AG04450 (cell line): ENCODE measurements at regions not wholly inside any gene's neighbourhood (a gene's known extent, or its start where the extent isn't known, plus 50 kb on each side); places are given as distances from the start of the nearest gene placed in this dataset.

Experiments
- CTCF ChIA-PET: fragments of 300-600, 350-600 bp; formaldehyde crosslinking; extraction: SDS; loops from one replicate; lab custom pipeline; 2022; ENCODE audit warnings: antibody characterized with exemption, inconsistent platforms; lab: Charles Lee
- POLR2A ChIA-PET: fragments of 350-600 bp; formaldehyde crosslinking; extraction: SDS; loops from one replicate; lab custom pipeline; 2021; ENCODE audit warnings: antibody characterized with exemption, inconsistent platforms; lab: Yijun Ruan, JAX
- DNase-seq: peaks from one replicate; pipeline ENCODE4 v3.0.0-alpha.2; 2011; ENCODE audit warnings: low read depth, low spot score
- H3K27ac ChIP-seq: one replicate; pipeline ENCODE4 v1.5.1; 2012; ENCODE audit warnings: low read depth, low read length, control low read depth
- H3K27me3 ChIP-seq: one replicate; pipeline ENCODE4 v1.6.0; 2012; ENCODE audit warnings: low read length; ENCODE audit not compliant: control insufficient read depth, insufficient read depth
- H3K4me3 ChIP-seq: 2 replicates; pipeline ENCODE4 v1.5.1; 2011; ENCODE audit warnings: mild to moderate bottlenecking, low read depth, low read length, control low read depth
- H3K9me3 ChIP-seq: 2 replicates; pipeline ENCODE4 v1.5.1; 2012; ENCODE audit warnings: low read length; ENCODE audit not compliant: control insufficient read depth, insufficient read depth
- TF ChIP-seq, protein P1 (sequence below): IDR thresholded peaks from 2 replicates; pipeline ENCODE4 v1.5.1; 2011; ENCODE audit warnings: low read depth, low read length, control low read depth, inconsistent platforms

- CTCF ChIA-PET = no interaction called here
- TF ChIP-seq, protein P1, sequence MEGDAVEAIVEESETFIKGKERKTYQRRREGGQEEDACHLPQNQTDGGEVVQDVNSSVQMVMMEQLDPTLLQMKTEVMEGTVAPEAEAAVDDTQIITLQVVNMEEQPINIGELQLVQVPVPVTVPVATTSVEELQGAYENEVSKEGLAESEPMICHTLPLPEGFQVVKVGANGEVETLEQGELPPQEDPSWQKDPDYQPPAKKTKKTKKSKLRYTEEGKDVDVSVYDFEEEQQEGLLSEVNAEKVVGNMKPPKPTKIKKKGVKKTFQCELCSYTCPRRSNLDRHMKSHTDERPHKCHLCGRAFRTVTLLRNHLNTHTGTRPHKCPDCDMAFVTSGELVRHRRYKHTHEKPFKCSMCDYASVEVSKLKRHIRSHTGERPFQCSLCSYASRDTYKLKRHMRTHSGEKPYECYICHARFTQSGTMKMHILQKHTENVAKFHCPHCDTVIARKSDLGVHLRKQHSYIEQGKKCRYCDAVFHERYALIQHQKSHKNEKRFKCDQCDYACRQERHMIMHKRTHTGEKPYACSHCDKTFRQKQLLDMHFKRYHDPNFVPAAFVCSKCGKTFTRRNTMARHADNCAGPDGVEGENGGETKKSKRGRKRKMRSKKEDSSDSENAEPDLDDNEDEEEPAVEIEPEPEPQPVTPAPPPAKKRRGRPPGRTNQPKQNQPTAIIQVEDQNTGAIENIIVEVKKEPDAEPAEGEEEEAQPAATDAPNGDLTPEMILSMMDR = no peak
- DNase-seq = no peak
- H3K9me3 ChIP-seq = peaks cover 6% of the 10 kb centered on the region
- no peak overlapping the region for H3K27ac ChIP-seq
- H3K4me3 ChIP-seq = no peak overlapping the region
- POLR2A ChIA-PET = no interaction called here
- no peaks in the 10 kb centered on the region for H3K27me3 ChIP-seq
Measured at GRCh38 chr2:59569124-59569523, 984.3 kb downstream of the BCL11A start.

- TF ChIP-seq, protein P1 = no peak
- Histone ChIP-seq H3K9me3 (peaks cover 6% of the 10 kb centered on the region), H3K4me3 (no peak overlapping the region), H3K27me3 (no peaks in the 10 kb centered on the region), H3K27ac (no peak overlapping the region)
- no peak for DNase-seq
- ChIA-PET POLR2A (no interaction called here), CTCF (no interaction called here)
Measured at GRCh38 chr2:59568461-59568860, 985.0 kb downstream of the BCL11A start.

- Histone ChIP-seq H3K27me3 (no peaks in the 10 kb centered on the region), H3K4me3 (no peak overlapping the region), H3K27ac (no peak overlapping the region), H3K9me3 (peaks cover 6% of the 10 kb centered on the region)
- DNase-seq = no peak
- CTCF ChIA-PET = no interaction called here
- POLR2A ChIA-PET = no interaction called here
- TF ChIP-seq, protein P1 = no peak
Measured at GRCh38 chr2:59567151-59567550, 986.3 kb downstream of the BCL11A start.

DNA sequence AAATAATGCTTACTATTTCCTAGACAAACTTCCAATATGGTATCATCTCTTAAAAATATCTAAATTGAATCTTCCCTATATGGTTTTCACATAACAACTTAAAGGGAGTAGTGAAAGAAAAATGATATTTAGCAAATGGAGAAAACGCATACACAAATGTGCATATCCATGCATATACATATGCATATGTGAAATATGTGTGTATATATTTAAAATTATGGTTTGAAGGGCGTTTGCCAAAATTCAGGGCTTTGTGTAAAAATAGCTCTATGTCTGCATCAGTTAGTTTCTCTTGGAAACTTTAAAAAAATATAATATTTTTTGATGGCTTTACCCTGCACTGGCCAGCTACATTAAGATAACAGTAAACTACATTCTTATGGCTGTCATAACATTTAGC is 986.7 kb downstream of the BCL11A start:
- ChIA-PET POLR2A (no interaction called here), CTCF (no interaction called here)
- Histone ChIP-seq H3K27me3 (no peaks in the 10 kb centered on the region), H3K9me3 (peaks cover 6% of the 10 kb centered on the region), H3K4me3 (no peak overlapping the region), H3K27ac (no peak overlapping the region)
- no peak for DNase-seq
- TF ChIP-seq, protein P1 = no peak

- Histone ChIP-seq H3K9me3 (peaks cover 6% of the 10 kb centered on the region; the same call in 1 of the 2 replicates), H3K27me3 (no peaks in the 10 kb centered on the region), H3K4me3 (no peak overlapping the region), H3K27ac (no peak overlapping the region)
- CTCF ChIA-PET = interaction anchor here (1.9 kb wide), 1 partner anchor 989 kb away, joined by 5 read pairs; no protein-coding TSS in a partner anchor
- POLR2A ChIA-PET = no interaction called here
- DNase-seq = no peak
- TF ChIP-seq, protein P1 = no peak
Measured at GRCh38 chr2:59561281-59561680, 992.2 kb downstream of the BCL11A start.
